ENCODE measurements at regions not wholly inside any gene's neighbourhood (a gene's known extent, or its start where the extent isn't known, plus 50 kb on each side); places are given as distances from the start of the nearest gene placed in this dataset.
A peak's percentile ranks its signal among the peaks of the same experiment; 100 is the strongest.

DNA sequence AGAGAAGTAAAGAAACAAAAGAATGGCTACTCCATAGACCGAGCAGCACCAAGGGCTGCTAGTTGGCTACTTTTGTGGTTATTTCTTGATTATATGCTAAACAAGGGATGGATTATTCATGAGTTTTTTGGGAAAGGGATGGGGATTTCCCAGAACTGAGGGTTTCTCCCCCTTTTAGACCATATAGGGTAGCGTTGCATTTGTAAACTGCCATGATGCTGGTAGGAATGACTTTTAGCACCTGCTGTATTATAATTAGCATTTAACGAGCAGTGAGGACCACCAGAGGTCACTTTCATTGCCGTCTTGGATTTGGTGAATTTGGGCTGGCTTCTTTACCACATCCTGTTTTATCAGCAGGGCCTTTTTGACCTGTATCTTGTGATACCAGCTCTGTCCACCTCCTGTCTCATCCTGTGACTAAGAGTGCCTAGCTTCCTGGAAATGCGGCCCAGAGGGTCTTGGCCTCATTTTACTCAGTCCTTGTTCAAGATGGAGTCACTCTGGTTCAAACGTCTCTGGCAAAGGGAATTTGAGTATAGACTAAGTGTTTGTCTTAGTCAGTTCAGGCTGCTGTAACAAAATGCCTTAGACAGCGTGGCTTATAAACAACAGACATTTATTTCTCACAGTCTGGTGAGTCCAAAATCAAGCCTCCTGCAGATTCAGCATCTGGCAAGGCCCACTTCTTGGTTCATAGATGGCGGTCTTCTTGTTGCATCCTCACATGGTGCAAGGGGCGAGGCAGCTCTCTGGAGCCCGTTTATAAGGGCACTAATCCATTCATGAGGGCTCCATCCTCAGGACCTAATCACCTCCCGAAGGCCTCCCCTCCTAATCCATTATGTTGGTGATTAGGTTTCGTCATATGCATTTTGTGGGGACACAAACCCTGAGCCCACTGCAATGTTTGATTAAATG lies 348.3 kb upstream of the SFSWAP start (continued):
- TF ChIP-seq, protein P1, sequence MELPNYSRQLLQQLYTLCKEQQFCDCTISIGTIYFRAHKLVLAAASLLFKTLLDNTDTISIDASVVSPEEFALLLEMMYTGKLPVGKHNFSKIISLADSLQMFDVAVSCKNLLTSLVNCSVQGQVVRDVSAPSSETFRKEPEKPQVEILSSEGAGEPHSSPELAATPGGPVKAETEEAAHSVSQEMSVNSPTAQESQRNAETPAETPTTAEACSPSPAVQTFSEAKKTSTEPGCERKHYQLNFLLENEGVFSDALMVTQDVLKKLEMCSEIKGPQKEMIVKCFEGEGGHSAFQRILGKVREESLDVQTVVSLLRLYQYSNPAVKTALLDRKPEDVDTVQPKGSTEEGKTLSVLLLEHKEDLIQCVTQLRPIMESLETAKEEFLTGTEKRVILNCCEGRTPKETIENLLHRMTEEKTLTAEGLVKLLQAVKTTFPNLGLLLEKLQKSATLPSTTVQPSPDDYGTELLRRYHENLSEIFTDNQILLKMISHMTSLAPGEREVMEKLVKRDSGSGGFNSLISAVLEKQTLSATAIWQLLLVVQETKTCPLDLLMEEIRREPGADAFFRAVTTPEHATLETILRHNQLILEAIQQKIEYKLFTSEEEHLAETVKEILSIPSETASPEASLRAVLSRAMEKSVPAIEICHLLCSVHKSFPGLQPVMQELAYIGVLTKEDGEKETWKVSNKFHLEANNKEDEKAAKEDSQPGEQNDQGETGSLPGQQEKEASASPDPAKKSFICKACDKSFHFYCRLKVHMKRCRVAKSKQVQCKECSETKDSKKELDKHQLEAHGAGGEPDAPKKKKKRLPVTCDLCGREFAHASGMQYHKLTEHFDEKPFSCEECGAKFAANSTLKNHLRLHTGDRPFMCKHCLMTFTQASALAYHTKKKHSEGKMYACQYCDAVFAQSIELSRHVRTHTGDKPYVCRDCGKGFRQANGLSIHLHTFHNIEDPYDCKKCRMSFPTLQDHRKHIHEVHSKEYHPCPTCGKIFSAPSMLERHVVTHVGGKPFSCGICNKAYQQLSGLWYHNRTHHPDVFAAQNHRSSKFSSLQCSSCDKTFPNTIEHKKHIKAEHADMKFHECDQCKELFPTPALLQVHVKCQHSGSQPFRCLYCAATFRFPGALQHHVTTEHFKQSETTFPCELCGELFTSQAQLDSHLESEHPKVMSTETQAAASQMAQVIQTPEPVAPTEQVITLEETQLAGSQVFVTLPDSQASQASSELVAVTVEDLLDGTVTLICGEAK (IDR thresholded peaks at IDR 0.05) = no peak
- TF ChIP-seq, protein P1 (CRISPR knock-in tag; IDR thresholded peaks at IDR 0.05) = no peak
- TF ChIP-seq, protein P2, sequence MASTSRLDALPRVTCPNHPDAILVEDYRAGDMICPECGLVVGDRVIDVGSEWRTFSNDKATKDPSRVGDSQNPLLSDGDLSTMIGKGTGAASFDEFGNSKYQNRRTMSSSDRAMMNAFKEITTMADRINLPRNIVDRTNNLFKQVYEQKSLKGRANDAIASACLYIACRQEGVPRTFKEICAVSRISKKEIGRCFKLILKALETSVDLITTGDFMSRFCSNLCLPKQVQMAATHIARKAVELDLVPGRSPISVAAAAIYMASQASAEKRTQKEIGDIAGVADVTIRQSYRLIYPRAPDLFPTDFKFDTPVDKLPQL (IDR thresholded peaks at IDR 0.05; ENCODE audit: extremely low read depth, insufficient read length) = no peak
- TF ChIP-seq ZNF165 (CRISPR knock-in tag; IDR thresholded peaks at IDR 0.05; ENCODE audit: borderline replicate concordance) = peak; percentile 99
- 0 out of 2 replicates have a peak, but pooled peaks have one; percentile 26 for TF ChIP-seq NCOA1 (IDR thresholded peaks at IDR 0.05; ENCODE audit: low read depth)
- TF ChIP-seq BCL6 (CRISPR knock-in tag; IDR thresholded peaks at IDR 0.05) = peak; percentile 99
- peak; percentile 99 for TF ChIP-seq ZNF79 (CRISPR knock-in tag; IDR thresholded peaks at IDR 0.05; ENCODE audit: low read depth)
- TF ChIP-seq, protein P3, sequence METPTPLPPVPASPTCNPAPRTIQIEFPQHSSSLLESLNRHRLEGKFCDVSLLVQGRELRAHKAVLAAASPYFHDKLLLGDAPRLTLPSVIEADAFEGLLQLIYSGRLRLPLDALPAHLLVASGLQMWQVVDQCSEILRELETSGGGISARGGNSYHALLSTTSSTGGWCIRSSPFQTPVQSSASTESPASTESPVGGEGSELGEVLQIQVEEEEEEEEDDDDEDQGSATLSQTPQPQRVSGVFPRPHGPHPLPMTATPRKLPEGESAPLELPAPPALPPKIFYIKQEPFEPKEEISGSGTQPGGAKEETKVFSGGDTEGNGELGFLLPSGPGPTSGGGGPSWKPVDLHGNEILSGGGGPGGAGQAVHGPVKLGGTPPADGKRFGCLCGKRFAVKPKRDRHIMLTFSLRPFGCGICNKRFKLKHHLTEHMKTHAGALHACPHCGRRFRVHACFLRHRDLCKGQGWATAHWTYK (CRISPR knock-in tag; IDR thresholded peaks at IDR 0.05) = peak; percentile 100
- peak; percentile 93 for TF ChIP-seq ETV5 (CRISPR knock-in tag; IDR thresholded peaks at IDR 0.05; ENCODE audit: low read depth)
- peak; percentile 99 for TF ChIP-seq ZNF212 (CRISPR knock-in tag; IDR thresholded peaks at IDR 0.05)
- no peak for TF ChIP-seq SNRNP70 (optimal IDR thresholded peaks at IDR 0.05; ENCODE audit: low read depth, low read length)
- peak; percentile 94; the same call in 1 of the 2 replicates for TF ChIP-seq ZNF174 (CRISPR knock-in tag; IDR thresholded peaks at IDR 0.05)
- TF ChIP-seq CREB1 (IDR thresholded peaks at IDR 0.05) = no peak
- TF ChIP-seq CREB1 (CRISPR knock-in tag; IDR thresholded peaks at IDR 0.05) = no peak
- peak; percentile 99 for TF ChIP-seq ZFP1 (CRISPR knock-in tag; IDR thresholded peaks at IDR 0.05)
- TF ChIP-seq MYNN (IDR thresholded peaks at IDR 0.05) = no peak
- no peak for TF ChIP-seq MYNN (CRISPR knock-in tag; IDR thresholded peaks at IDR 0.05)
- peak; percentile 97 for TF ChIP-seq ZNF695 (CRISPR knock-in tag; IDR thresholded peaks at IDR 0.05)
- TF ChIP-seq SRF (CRISPR knock-in tag; IDR thresholded peaks at IDR 0.05) = peak; percentile 87 to 96
